ENCODE measurements at regions not wholly inside any gene's neighbourhood (a gene's known extent, or its start where the extent isn't known, plus 50 kb on each side); places are given as distances from the start of the nearest gene placed in this dataset.

- no peak for DNase-seq
These were observed 1475.4 kb downstream of the BRD1 start for GRCh38 chr22:48352086-48352911.

GRCh38 chr22:48351376-48352085, 1476.1 kb downstream of the BRD1 start:
- DNase-seq = no peak

- no peak for DNase-seq
These were observed 1477.2 kb downstream of the BRD1 start for GRCh38 chr22:48350456-48350855.

GRCh38 chr22:48348855-48349254, 1478.8 kb downstream of the BRD1 start:
- no peak for DNase-seq

GRCh38 chr22:48347311-48347710, 1480.4 kb downstream of the BRD1 start:
- no peak for DNase-seq

GRCh38 chr22:48346911-48347310, 1480.8 kb downstream of the BRD1 start:
- DNase-seq = no peak

- no peak for DNase-seq
These were observed 1481.4 kb downstream of the BRD1 start for GRCh38 chr22:48346311-48346710.

GRCh38 chr22:48345631-48346030, 1482.0 kb downstream of the BRD1 start:
- DNase-seq = no peak

GRCh38 chr22:48343461-48343860, 1484.2 kb downstream of the BRD1 start:
- no peak for DNase-seq

GRCh38 chr22:48342732-48343131, 1484.9 kb downstream of the BRD1 start:
- DNase-seq = no peak

- no peak for DNase-seq
These were observed 1485.7 kb downstream of the BRD1 start for GRCh38 chr22:48342016-48342415.

GRCh38 chr22:48340727-48341709, 1486.7 kb downstream of the BRD1 start:
- no peak for DNase-seq

- no peak for DNase-seq
These were observed 1487.5 kb downstream of the BRD1 start for GRCh38 chr22:48340191-48340590.

GRCh38 chr22:48338793-48339705, 1488.6 kb downstream of the BRD1 start:
- DNase-seq = no peak

GRCh38 chr22:48337957-48338792, 1489.5 kb downstream of the BRD1 start:
- no peak for DNase-seq

- no peak for DNase-seq
These were observed 1491.2 kb downstream of the BRD1 start for GRCh38 chr22:48336339-48337060.

GRCh38 chr22:48335442-48336139, 1492.1 kb downstream of the BRD1 start:
- DNase-seq = no peak

- no peak for DNase-seq
These were observed 1492.7 kb downstream of the BRD1 start for GRCh38 chr22:48334971-48335370.

Data from CD4-positive, alpha-beta T cell treated with Interleukin-21 for 1 hour (primary cell).